ENCODE measurements at regions not wholly inside any gene's neighbourhood (a gene's known extent, or its start where the extent isn't known, plus 50 kb on each side); places are given as distances from the start of the nearest gene placed in this dataset.
A peak's percentile ranks its signal among the peaks of the same experiment; 100 is the strongest.

- no peak for DNase-seq (ENCODE audit: low read depth in 3 of 3, low spot score in 2 of 3)
Measured at GRCh38 chr1:193753038-193753756, 566.8 kb upstream of the B3GALT2 start.

GRCh38 chr1:193749868-193750267, 563.5 kb upstream of the B3GALT2 start:
- DNase-seq (ENCODE audit: low read depth in 3 of 3, low spot score in 2 of 3), result no peak

- no peak for DNase-seq (ENCODE audit: low read depth in 3 of 3, low spot score in 2 of 3)
Measured at GRCh38 chr1:193747579-193747978, 561.2 kb upstream of the B3GALT2 start.

GRCh38 chr1:193741228-193741627, 554.8 kb upstream of the B3GALT2 start:
- DNase-seq (ENCODE audit: low read depth in 3 of 3, low spot score in 2 of 3), result no peak

- DNase-seq (ENCODE audit: low read depth in 3 of 3, low spot score in 2 of 3), result no peak
Measured at GRCh38 chr1:193740762-193741161, 554.3 kb upstream of the B3GALT2 start.

GRCh38 chr1:193736507-193736906, 550.1 kb upstream of the B3GALT2 start:
- no peak for DNase-seq (ENCODE audit: low read depth in 3 of 3, low spot score in 2 of 3)

GRCh38 chr1:193733674-193734073, 547.3 kb upstream of the B3GALT2 start:
- no peak for DNase-seq (ENCODE audit: low read depth in 3 of 3, low spot score in 2 of 3)

- no peak for DNase-seq (ENCODE audit: low read depth in 3 of 3, low spot score in 2 of 3)
Measured at GRCh38 chr1:193730017-193730416, 543.6 kb upstream of the B3GALT2 start.

- no peak for DNase-seq (ENCODE audit: low read depth in 3 of 3, low spot score in 2 of 3)
Measured at GRCh38 chr1:193729429-193729828, 543.0 kb upstream of the B3GALT2 start.

GRCh38 chr1:193727850-193728249, 541.4 kb upstream of the B3GALT2 start:
- DNase-seq (ENCODE audit: low read depth in 3 of 3, low spot score in 2 of 3), result no peak

- no peak for DNase-seq (ENCODE audit: low read depth in 3 of 3, low spot score in 2 of 3)
Measured at GRCh38 chr1:193726722-193727121, 540.3 kb upstream of the B3GALT2 start.

- no peak for DNase-seq (ENCODE audit: low read depth in 3 of 3, low spot score in 2 of 3)
Measured at GRCh38 chr1:193712392-193712791, 526.0 kb upstream of the B3GALT2 start.

GRCh38 chr1:193709607-193710006, 523.2 kb upstream of the B3GALT2 start:
- no peak for DNase-seq (ENCODE audit: low read depth in 3 of 3, low spot score in 2 of 3)

- DNase-seq (ENCODE audit: low read depth in 3 of 3, low spot score in 2 of 3), result peak in 2 of 3 donors; percentile 15 to 18
Measured at GRCh38 chr1:193707271-193708021, 521.0 kb upstream of the B3GALT2 start.

GRCh38 chr1:193706766-193707165, 520.4 kb upstream of the B3GALT2 start:
- DNase-seq (ENCODE audit: low read depth in 3 of 3, low spot score in 2 of 3), result no peak

- no peak for DNase-seq (ENCODE audit: low read depth in 3 of 3, low spot score in 2 of 3)
Measured at GRCh38 chr1:193705554-193705981, 519.2 kb upstream of the B3GALT2 start.

- DNase-seq (ENCODE audit: low read depth in 3 of 3, low spot score in 2 of 3), result no peak
Measured at GRCh38 chr1:193703655-193704054, 517.2 kb upstream of the B3GALT2 start.

GRCh38 chr1:193703121-193703520, 516.7 kb upstream of the B3GALT2 start:
- DNase-seq (ENCODE audit: low read depth in 3 of 3, low spot score in 2 of 3), result no peak

- DNase-seq (ENCODE audit: low read depth in 3 of 3, low spot score in 2 of 3), result no peak
Measured at GRCh38 chr1:193701759-193702158, 515.3 kb upstream of the B3GALT2 start.

GRCh38 chr1:193700710-193701355, 514.4 kb upstream of the B3GALT2 start:
- no peak for DNase-seq (ENCODE audit: low read depth in 3 of 3, low spot score in 2 of 3)

GRCh38 chr1:193699261-193699660, 512.8 kb upstream of the B3GALT2 start:
- DNase-seq (ENCODE audit: low read depth in 3 of 3, low spot score in 2 of 3), result no peak

- DNase-seq (ENCODE audit: low read depth in 3 of 3, low spot score in 2 of 3), result no peak
Measured at GRCh38 chr1:193697776-193698175, 511.4 kb upstream of the B3GALT2 start.

Measured in right renal cortex interstitium (tissue), 3 donors.